GM13976 (cell line): ENCODE measurements at regions not wholly inside any gene's neighbourhood (a gene's known extent, or its start where the extent isn't known, plus 50 kb on each side); places are given as distances from the start of the nearest gene placed in this dataset.

Source experiments
- DNase-seq: peaks from one replicate; pipeline ENCODE4 v3.0.0; 2012; ENCODE audit warnings: low spot score
- CTCF ChIP-seq: IDR thresholded peaks from 2 replicates; pipeline ENCODE4 v1.5.1; 2012; ENCODE audit warnings: borderline replicate concordance, mild to moderate bottlenecking; ENCODE audit not compliant: insufficient read depth; ENCODE audit errors: extremely low read depth, missing control alignments, control extremely low read depth
- in situ Hi-C: fragments of 300-500 bp; cut with MboI; formaldehyde crosslinking; loops from one replicate; pipeline ENCODE4 v1.12.0; 2022; ENCODE audit warnings: low sequenced_read_pairs, mixed read lengths, inconsistent platforms; ENCODE audit not compliant: unreplicated experiment

DNA sequence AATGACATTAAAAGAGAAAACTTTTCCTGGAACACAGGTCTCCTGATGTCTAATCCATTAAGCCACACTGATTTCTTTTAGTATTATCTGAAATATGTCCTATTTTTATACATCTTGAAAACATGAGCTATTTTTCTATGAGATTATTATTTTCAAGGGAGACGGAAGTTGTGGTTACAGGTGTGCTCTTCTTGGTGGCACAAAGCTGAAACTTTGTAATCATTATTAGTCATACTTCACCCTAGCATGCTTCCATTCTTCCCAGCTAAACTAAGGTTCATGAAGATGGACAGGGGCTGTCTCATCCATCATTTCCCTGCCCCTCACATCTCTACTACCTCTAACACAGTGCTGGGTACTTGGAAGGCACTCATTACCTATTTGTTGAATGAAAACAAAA, 85.6 kb upstream of the POU1F1 start:
- no peak for TF ChIP-seq CTCF
- DNase-seq, result no peak
- in situ Hi-C loops, result loop anchor here (25.0 kb wide), 1 partner anchor 650 kb away; no protein-coding TSS in a partner anchor

DNA sequence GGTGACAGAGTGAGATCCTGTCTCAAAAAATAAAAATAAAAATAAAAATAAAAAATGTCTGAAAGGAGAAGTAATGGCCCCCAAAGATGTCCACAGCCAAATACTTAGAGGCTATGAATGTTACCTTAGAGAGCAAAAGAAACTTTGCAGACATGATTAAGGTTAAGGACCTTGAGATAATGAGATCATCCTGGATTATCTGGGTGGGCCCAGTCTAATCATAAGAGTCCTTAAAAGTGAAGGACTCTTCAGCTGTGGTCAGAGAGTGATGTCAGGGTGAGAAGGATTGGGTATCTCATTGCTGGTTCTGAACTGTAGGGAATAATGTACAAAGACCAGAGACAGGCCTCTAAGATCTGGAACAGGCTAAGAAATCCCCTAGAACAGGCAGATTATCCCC, 84.9 kb upstream of the POU1F1 start:
- in situ Hi-C loops, result loop anchor here (25.0 kb wide), 1 partner anchor 651 kb away; no protein-coding TSS in a partner anchor
- no peak for TF ChIP-seq CTCF
- DNase-seq, result no peak

- DNase-seq, result no peak
- TF ChIP-seq CTCF, result no peak
- in situ Hi-C loops, result loop anchor here (25.0 kb wide), 1 partner anchor 652 kb away; no protein-coding TSS in a partner anchor
These were observed 83.4 kb upstream of the POU1F1 start for GRCh38 chr3:87359826-87360225.

DNA sequence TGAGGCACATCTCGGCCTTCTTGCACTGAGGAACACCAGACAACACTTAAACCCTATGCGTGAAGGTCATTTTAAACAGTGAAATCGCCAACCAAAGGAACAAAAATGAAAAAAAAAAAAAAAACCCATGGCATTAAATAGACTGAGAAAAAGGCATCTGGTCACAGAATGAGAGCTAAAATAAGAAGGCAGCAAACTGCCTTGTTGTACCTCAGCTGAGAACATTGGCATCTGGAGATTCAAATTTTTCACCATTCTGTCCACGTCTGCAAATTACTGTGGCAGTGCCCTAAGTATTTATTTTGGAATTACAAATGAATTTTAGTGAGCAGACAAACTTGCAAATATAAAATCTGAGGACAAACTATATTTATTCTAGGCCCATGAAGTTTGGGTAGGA, 82.6 kb upstream of the POU1F1 start:
- no peak for DNase-seq
- in situ Hi-C loops, result loop anchor here (25.0 kb wide), 1 partner anchor 653 kb away; no protein-coding TSS in a partner anchor
- no peak for TF ChIP-seq CTCF

GRCh38 chr3:87358066-87358465, 81.7 kb upstream of the POU1F1 start:
- in situ Hi-C loops, result loop anchor here (25.0 kb wide), 1 partner anchor 654 kb away; no protein-coding TSS in a partner anchor
- TF ChIP-seq CTCF, result no peak
- no peak for DNase-seq

DNA sequence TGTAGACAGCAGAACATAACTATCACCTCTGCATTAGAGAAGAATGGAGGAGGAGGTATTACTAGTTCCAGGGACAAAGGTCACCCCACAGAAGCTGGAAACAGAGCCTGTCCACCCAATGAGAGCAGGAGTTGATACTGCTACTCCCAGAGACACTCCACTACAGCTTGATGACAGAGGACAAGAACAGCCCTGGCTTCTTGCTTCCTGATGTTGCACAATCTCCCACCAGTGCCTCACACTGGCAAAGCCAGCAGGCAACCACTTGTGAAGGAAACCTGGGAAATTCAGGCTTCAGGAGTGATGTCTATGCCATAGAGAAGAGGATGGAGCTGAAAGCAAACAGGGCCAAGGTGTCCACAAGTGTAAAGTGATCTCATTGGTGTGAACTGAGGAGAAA, 78.0 kb upstream of the POU1F1 start:
- TF ChIP-seq CTCF, result no peak
- no peak for DNase-seq
- in situ Hi-C loops, result loop anchor here (25.0 kb wide), 1 partner anchor 658 kb away; no protein-coding TSS in a partner anchor

GRCh38 chr3:87351937-87352336, 75.6 kb upstream of the POU1F1 start:
- in situ Hi-C loops, result loop anchor here (25.0 kb wide), 1 partner anchor 660 kb away; no protein-coding TSS in a partner anchor
- TF ChIP-seq CTCF, result no peak
- no peak for DNase-seq
